HG03460 (cell line): ENCODE measurements at regions not wholly inside any gene's neighbourhood (a gene's known extent, or its start where the extent isn't known, plus 50 kb on each side); places are given as distances from the start of the nearest gene placed in this dataset.
"Not testable (repeated sequence)": the region's sequence is repeated elsewhere in the genome, so short reads cannot be mapped to it uniquely, and the experiment has no call there.

Source experiments
- ATAC-seq: cut with Tn5 transposase; IDR thresholded peaks from one replicate; pipeline ENCODE4 v1.9.1; 2021; ENCODE audit not compliant: unreplicated experiment

GRCh38 chr14:101076451-101077198 lies 173.1 kb upstream of the RTL1 start:
- ATAC-seq, result no peak

- no peak for ATAC-seq
These were observed 174.1 kb upstream of the RTL1 start for GRCh38 chr14:101077481-101078074.

GRCh38 chr14:101078170-101078891 lies 174.8 kb upstream of the RTL1 start:
- ATAC-seq, result no peak

- ATAC-seq, result no peak
These were observed 175.3 kb upstream of the RTL1 start for GRCh38 chr14:101078892-101079221.

DNA sequence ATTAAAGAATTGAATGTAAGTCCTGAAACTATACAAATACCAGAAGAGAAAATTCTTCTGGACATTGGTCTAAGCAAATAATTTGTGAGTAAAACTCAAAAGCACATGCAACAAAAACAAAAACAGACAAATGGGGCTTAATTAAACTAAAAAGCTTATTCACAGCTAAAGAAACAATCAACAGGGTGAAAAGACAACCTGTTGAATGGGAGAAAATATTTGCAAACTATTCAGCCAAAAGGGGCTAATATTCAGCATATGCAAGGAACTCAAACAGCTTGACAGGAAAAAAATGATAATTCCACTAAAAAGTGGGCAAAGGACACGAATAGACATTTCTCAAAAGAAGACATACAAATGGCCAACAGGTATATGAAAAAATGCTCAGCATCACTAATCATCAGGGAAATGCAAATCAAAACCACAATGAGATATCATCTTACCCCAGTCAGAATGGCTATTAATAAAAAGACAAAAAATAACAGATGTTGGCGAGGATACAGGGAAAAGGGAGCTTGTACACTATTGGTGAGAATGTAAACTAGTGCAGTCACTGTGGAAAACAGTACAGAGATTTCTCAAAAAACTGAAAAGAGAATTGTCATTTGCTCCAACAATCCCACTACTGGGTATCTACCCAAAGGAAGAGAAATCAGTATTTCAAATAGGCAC lies 177.5 kb upstream of the RTL1 start:
- no peak for ATAC-seq

DNA sequence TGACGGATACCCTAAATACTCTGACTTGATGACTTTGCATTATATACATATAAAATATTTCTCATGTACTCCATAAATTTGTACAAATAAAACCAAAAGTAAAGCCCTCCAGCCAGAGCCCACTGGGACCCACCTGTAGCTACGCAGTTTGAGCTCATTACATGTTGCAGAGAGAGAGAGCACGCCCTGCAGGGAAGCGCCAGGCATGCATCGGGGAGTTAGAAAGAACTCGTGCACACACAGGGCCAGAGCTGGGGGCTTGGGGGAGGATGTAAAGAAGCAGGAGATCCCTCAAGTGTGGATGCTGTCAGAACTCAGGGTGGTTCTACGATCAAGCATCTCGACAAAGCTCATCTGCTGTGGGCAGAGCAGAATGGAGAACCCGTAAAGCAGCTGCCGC lies 178.5 kb upstream of the RTL1 start:
- ATAC-seq, result no peak

GRCh38 chr14:101082436-101083384 lies 179.2 kb upstream of the RTL1 start:
- no peak for ATAC-seq

DNA sequence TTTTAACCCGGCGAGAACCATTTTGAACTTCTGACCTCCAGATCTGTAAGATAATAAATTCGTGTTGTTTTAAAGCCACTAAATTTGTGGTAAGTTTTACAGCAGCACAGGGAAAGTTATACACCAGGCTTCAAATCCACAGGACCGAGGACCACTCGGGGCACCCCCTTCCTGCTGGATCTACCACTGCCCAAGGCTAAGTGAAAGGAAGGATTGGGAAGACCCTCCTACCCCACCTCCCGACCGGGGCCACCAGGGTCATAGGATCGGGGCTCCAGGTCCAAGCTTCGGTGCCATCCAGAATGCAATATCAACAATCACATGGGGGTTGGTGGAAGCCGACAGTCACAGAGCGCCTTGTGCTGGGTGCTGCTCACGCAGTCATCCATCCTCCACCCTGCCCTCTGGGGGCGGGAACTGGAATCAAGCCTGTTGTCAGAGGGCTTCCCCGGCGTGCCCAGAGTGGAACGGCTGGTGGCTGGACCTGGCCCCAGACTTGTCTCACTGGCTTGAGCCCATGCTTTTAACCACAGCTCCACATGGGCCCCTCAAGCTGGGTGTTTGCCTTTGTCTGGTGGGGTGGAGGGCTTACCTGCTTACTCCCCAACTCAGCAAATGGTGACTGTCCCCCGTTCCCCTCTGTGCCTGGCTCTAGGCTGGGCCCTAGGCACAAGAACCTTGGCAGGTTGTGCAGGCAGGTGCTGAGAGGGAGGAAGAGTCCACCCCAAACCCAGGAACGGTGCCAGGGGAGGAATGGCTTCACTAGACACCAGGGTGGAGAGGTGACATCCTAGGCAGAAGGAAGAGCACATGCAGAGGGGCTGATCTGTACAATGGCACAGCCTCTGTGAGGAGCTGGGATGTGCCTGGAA lies 180.3 kb upstream of the RTL1 start:
- no peak for ATAC-seq

DNA sequence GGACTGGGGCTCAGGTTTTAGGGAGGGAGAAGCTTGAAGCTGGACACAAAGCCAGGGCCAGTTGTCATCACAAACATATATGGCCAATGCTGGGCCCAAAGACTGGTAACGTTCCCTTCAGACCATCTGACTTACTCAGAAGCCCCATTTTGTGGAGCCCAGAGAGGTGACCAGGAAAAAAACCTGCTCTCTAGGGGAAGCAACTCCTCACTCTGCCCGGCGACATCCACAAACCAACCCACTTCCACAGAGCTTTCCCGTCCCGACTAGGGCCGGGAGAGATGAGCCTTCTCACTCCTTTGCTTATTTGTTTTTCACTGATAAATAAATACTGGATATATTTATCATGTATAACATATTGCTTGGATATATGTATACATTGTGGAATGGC lies 180.9 kb upstream of the RTL1 start:
- no peak for ATAC-seq

DNA sequence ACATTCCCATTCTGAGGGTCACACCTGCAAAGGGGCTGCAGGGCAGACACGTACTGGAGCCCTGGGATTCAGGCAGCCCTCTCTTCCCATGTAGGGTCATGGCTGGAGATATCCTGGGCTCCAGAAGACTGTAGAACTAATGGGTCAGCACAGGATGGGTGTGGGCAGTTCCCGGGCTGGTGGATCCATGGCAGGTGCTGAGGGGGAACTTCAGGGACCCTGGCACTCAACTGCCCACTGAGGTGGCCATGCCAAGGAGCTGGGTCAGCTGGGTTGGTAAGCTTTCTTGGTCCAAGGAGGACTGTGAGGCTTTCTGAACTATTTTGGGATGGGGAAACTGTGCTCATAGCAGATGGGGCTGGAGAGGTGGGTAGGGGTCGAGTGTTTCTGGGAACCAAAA lies 183.4 kb upstream of the RTL1 start:
- no peak for ATAC-seq

- no peak for ATAC-seq
These were observed 184.3 kb upstream of the RTL1 start for GRCh38 chr14:101087614-101088394.

DNA sequence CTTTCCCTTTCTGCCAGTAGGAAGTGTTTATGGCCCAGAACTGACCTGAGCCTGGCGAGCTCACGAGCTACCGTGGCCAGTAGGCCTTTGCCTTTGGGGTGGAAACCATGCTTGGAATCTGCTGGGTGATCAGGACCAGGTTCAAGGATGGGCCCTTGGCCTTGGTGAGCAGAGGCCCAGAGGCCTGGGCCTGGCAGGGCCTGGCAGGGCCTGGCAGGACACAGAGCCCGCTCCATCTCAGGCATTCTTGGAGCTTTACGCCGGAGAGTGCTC lies 184.8 kb upstream of the RTL1 start:
- ATAC-seq, result no peak

GRCh38 chr14:101088714-101089113 lies 185.2 kb upstream of the RTL1 start:
- no peak for ATAC-seq

GRCh38 chr14:101090478-101090877 lies 187.0 kb upstream of the RTL1 start:
- not testable (repeated sequence) for ATAC-seq

DNA sequence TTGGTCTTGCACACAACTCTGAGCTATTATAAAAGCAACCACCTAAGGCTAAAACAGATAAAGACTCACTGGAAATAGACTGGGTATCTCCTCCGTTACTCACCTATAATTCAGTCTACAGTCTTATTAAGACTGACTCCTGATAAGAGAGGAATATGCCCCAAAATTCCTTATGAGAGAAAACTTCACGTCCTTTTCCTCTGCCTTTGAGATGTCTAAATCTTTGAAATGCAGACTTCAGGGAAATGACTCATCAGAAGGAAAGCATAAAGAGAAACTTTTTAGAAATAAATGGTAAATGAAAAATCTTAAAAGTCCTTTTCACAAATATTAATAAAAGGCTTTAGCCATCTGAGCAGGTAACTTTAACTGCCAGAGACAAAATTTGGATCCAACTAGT lies 187.5 kb upstream of the RTL1 start:
- no peak for ATAC-seq

- ATAC-seq, result not testable (repeated sequence)
These were observed 191.4 kb upstream of the RTL1 start for GRCh38 chr14:101094916-101095315.

DNA sequence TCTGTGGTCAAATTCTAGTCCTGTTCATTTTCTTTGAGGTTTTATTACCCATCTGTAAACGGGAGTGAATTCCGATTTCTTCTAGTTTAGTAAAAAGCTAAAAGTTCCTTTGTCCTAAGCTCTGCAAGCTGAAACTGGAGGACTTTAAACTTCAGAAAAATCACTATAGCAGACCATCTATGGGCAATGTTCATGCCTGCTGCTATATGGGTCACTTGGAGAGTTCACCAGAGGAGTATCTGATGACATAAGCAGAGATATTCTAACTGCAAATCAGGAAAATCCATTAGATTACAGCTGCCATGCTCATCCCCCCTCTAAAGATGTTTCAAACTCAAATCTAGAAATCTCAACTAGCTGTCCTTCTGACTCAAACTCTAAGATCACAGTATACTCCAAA lies 193.0 kb upstream of the RTL1 start:
- no peak for ATAC-seq

DNA sequence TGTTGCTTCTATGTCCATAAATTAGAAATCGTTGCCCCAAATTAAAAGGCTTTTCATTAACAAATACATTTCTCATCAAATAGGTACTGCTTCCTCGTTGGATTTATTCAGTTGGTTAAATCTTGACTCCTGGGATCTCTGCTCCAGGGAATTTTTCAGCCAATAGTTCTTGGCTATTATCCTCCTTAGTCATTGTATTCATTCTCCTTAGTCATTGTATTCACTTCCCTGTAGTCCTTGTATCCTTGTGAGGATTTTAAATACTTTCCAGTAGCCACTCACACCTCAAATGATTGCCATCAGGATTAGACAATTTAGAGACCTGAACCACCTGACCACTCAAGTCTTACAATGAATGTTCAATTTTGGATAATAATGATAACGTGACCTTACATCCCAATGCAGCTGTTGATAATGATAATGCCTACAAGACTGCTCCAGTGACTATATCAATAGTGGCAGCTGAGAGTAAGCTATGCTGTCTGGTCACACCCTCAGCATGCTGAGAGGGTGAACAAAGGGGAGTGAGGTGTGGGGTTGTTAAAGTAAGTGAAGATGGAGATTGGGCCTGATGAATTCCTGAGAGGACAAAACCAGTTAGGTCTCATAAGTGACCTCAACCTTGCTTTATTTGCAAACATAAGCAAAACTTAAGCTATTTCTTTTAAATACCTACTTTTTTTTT lies 193.7 kb upstream of the RTL1 start:
- no peak for ATAC-seq

- ATAC-seq, result no peak
These were observed 194.7 kb upstream of the RTL1 start for GRCh38 chr14:101098177-101098576.
